ENCODE measurements at regions not wholly inside any gene's neighbourhood (a gene's known extent, or its start where the extent isn't known, plus 50 kb on each side); places are given as distances from the start of the nearest gene placed in this dataset.

DNA sequence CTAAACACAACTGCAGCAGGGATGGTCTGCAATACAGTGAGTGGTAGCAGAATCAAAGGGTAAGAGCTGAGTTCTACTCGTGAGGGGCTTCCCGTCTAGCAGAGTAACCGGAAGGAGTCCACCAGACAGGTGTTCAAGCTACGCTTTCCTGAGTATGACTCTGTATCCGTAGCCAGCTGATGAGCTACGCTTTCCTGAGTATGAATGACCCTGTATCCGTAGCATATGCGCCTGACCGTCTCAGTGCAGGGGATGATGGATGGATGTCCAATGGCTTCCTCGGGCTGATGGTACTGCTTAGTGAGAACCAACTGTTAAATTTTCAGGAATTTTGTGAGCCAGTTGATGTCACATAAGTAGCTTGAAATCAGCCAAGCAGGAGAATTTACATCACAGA, 244.1 kb upstream of the MYT1L start:
- DNase-seq: no peak

- DNase-seq: no peak
Observed at GRCh38 chr2:2574401-2575180, 243.5 kb upstream of the MYT1L start.

DNA sequence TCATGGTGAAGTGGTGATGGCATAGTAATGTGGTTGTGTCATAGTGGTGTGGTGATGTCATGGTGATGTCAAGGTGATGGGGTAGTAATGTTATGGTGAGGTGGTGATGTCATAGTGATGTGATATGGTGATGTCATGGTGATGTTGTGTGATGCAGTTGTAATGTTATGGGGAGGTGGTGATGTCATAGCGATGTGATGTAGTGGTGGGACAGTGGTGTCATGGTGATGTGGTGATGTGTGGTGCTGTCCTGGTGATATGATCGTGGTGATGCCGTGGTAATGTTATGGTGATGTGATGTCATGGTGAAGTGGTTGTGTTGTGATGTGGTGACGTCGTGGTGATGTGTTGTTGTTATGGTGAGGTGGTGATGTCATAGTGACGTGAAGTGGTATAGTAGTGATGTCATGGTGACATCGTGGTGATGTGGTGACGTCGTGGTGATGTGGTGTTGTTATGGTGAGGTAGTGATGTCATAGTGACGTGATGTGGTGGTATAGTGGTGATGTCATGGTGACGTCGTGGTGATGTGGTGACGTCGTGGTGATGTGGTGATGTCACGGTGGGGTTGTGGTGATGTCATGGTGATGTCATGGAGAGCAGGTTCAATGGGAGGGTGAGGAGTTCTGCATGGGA, 242.7 kb upstream of the MYT1L start:
- no peak for DNase-seq

GRCh38 chr2:2573205-2573604, 242.1 kb upstream of the MYT1L start:
- DNase-seq: no peak

- DNase-seq: no peak
Observed at GRCh38 chr2:2572393-2573204, 241.5 kb upstream of the MYT1L start.

- no peak for DNase-seq
Observed at GRCh38 chr2:2571301-2572150, 240.5 kb upstream of the MYT1L start.

GRCh38 chr2:2570871-2571270, 239.8 kb upstream of the MYT1L start:
- DNase-seq: no peak

- DNase-seq: no peak
Observed at GRCh38 chr2:2570360-2570759, 239.3 kb upstream of the MYT1L start.

DNA sequence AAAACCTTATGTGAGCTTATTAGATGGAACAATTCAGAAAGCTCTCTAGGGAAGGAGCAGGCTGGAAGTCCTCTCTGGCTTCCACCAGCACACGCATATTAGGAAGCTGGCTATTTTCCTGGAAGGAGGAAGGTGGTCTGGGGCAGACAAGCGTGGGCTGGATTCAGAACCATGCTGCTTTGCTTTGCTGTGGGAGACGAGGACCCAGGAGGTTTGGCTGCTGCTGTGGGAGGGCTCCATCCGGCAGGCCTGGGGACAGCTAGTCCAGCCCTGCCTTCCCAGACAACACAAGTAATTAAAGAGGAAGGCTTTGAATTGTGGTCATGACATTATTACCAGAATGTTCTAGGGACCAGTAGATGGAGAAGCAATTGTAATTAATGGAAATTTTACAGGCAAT, 238.8 kb upstream of the MYT1L start:
- DNase-seq: no peak

- DNase-seq: no peak
Observed at GRCh38 chr2:2569306-2569705, 238.2 kb upstream of the MYT1L start.

GRCh38 chr2:2568411-2568810, 237.3 kb upstream of the MYT1L start:
- no peak for DNase-seq

GRCh38 chr2:2567776-2568175, 236.7 kb upstream of the MYT1L start:
- DNase-seq: no peak

GRCh38 chr2:2566396-2567323, 235.6 kb upstream of the MYT1L start:
- DNase-seq: no peak

DNA sequence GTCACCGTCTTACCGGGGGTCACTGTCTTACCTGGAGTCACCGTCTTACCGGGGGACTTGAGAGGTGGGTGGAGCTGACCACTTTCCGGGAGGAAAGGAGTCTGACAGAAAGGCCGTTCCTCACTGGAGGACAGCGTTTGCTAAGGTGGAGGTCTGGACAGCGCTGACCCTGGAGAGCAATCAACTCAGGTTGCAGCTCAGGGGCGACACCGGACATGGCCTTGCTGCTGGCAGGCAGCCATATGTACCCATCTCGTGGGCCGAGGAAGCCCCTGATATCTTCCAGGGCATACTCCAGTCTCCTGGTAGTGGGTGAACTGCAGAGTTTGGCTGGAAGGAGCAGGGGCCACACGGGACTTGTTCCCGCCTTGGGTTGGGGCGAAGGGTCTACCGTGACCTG, 234.6 kb upstream of the MYT1L start:
- no peak for DNase-seq

- no peak for DNase-seq
Observed at GRCh38 chr2:2564300-2565078, 233.4 kb upstream of the MYT1L start.

- DNase-seq: no peak
Observed at GRCh38 chr2:2563309-2563860, 232.3 kb upstream of the MYT1L start.

GRCh38 chr2:2562867-2563266, 231.8 kb upstream of the MYT1L start:
- DNase-seq: no peak

DNA sequence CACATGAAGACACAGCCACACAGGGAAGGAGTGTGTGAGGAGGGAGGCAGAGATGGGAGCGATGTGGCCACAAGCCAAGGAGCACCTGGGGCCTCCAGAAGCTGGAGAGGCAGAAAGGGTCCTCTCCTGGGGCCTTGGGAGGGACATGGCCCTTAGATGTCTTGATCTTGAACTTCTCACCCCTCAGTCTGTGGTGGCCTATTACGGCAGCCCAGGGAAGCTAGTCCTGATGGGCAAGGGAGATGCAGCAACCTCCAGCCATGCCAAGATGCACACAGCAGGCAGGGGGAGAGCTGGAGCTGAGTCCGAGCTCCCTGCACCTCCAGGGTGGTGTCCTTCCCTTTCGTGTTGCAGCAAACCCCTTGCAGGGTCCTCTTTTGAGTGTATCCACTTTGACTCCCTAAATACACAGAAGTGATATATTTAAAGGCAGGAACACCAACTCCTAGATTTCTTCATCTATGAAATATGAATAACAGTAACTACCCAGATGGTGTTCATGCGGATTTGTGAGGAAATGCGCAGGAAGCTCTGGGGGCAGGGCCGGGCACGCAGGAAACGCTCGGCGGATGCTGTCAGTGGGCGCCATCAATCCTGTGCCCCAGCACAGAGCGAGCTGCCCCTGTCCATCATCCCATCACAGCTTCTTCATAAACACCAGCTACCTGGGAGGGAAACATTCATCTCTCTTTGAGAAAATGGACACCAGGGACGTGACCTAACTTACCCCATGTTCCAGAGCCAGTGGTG, 230.4 kb upstream of the MYT1L start:
- DNase-seq: no peak

GRCh38 chr2:2560374-2561015, 229.4 kb upstream of the MYT1L start:
- no peak for DNase-seq

Data from MV-4-11 (cell line).